Muscle of back (tissue), 3 donors: ENCODE measurements at regions not wholly inside any gene's neighbourhood (a gene's known extent, or its start where the extent isn't known, plus 50 kb on each side); places are given as distances from the start of the nearest gene placed in this dataset.

ENCODE experiments used
- DNase-seq, 3 donors: peaks; one replicate each; pipeline versions ENCODE4 v3.0.0 to v3.0.0-alpha.2; 2013

DNA sequence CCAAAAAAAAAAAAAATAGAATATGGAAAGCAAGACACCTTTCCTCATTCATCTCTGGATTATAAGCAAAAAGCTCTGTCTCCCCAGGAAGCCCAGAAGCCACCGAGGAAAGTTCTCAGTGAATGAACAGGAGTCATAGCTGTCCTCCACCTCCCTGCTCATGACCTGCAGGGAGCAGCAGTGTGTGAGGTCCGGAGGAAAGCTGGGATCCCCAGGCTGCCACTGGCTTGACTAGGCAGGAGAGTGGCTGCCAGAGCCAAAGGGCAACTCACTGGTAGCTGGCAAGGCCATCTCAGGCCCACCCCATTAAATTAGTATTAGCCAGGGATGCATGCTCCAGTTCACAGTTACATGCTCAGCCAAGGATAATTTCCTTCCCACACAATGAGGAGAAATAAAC, 191.6 kb upstream of the STT3B start:
- DNase-seq, result no peak

GRCh38 chr3:31343075-31343474, 189.7 kb upstream of the STT3B start:
- no peak for DNase-seq

DNA sequence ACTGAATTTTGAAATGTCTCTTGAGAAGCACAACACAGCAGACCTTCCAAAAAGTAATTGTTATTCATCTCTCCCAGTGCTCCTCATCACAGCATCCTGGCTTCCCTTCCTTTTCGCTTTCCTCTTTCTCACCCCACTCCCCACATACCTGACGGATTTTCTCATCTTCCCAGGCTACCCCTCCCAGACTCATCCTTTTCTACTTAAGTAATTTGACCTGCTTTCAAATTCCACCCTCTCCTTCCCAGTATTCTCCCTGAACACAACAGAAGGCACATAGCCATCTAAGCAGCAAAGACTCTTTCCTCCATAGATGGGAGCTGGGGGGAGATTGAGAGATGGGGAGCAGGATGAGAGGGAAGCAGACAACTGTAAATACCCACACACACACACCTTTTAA, 187.1 kb upstream of the STT3B start:
- no peak for DNase-seq

DNA sequence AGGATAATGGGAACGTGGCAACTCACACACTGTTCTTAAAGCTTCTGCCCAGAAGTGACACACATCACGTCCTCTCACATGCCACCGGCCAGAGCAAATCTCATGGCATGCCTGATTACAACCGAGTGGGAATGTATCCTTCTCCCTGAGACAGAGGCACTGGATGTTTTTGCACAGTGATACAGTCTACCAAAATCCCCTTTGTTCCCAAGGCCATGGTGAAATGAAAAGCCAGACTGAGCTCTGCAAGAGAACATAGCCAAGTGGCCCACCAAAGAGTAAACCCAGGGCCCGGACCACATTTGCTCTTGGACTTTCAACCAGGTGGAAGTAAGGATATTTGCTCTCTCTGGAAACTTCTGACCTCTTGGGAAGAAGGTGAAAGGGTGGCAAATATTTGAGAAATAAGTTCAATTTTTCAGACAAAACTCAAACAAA, 186.2 kb upstream of the STT3B start:
- DNase-seq, result no peak

DNA sequence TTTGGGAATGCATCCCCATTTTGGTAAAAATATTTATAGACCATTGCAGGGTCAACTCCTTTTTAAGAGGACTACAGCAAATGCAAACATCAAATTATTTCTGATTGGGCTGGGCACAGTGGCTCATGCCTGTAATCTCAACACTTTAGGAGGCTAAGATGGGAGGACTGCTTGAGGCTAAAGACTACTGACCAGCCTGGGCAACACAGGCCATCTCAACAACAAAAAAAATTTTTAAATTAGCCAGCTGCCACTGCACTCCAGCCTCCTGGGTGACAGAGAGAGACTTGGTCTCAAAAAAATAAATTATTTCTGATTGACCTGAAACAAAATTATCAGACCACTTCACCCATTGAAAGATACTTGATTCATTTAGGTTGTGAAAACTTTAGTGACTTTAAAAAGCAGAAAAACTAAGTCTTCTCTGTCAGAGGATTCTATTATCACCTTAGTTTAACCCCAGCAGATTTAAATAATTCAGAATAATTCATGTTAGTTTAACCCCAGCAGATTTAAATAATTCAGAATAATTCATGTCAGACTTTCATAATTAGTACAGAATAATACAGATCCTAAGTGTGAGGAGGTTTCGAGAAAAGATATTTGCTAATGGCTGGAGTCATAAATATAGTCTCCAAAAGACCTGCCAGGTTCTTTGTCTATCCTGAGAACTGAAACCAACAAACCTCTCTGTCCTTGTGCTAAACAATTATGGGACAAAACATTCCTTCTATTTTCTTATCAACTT, 183.6 kb upstream of the STT3B start:
- DNase-seq, result no peak

DNA sequence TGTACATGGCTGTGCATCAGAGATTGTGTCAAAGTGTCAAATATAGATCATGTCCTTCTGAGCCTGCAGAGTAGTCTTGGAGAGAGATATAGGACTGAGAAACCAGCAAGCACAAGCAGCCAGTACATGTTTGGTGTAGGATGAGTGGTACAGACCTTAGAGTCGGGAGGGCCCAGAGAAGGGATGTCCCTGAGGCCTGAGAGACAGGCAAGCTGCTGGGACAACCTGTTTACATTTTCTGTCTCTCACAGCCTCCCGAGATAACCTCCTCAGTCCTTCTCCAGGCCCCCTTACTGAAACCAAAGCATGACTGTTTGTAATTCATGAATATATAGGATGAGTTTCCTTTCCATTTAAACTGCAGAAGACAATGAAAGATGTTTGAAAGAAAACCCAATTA, 182.4 kb upstream of the STT3B start:
- no peak for DNase-seq

- DNase-seq, result no peak
These were observed 180.4 kb upstream of the STT3B start for GRCh38 chr3:31352331-31352730.

- no peak for DNase-seq
These were observed 179.6 kb upstream of the STT3B start for GRCh38 chr3:31353166-31353565.

DNA sequence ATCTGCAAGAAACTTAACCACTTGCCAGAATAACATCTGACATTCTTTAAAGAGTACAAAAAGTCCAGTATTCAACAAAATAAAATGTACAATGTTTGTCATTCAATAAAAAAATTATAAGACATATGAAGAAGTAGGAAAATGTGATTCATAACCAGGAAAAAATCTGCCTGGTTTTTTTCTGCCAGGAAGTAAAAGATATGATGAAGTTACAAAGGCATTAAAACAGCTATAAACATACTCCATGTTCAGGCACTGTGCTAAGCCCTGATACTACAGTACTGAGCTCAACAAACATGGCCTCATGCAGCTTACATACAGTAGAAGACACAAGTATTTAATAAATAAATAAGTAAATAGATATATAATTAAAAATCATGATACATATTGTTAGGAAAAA, 178.4 kb upstream of the STT3B start:
- DNase-seq, result no peak

GRCh38 chr3:31355807-31356206, 176.9 kb upstream of the STT3B start:
- DNase-seq, result no peak

- no peak for DNase-seq
These were observed 175.8 kb upstream of the STT3B start for GRCh38 chr3:31356941-31357340.

GRCh38 chr3:31357451-31357850, 175.3 kb upstream of the STT3B start:
- DNase-seq, result no peak

DNA sequence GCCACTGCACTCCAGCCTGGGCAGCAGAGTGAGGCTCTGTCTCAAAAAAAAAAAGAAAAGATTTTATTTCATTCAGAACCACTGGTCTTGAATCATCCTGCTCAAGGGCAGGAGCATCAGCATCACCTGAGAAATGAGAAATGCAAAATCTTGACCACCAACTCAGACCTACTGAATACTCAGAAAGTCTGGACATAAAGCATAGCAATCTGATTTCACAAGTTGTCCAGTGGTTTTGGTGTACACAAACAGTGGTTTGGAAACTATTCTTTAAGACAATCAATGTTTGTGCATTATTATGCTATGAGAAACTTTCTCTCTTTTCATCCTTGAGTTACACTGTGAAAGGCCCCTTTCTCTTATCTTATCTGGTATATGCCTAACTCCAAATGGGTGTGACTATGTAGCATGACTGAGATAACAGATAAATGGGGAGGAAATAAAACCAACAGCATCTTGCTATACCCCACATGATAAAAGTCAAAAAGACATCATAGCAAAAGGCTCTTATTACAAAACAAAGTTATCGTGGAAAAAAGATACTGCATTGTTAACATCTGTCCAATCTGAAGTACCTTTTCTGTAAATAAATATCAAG, 174.2 kb upstream of the STT3B start:
- no peak for DNase-seq

DNA sequence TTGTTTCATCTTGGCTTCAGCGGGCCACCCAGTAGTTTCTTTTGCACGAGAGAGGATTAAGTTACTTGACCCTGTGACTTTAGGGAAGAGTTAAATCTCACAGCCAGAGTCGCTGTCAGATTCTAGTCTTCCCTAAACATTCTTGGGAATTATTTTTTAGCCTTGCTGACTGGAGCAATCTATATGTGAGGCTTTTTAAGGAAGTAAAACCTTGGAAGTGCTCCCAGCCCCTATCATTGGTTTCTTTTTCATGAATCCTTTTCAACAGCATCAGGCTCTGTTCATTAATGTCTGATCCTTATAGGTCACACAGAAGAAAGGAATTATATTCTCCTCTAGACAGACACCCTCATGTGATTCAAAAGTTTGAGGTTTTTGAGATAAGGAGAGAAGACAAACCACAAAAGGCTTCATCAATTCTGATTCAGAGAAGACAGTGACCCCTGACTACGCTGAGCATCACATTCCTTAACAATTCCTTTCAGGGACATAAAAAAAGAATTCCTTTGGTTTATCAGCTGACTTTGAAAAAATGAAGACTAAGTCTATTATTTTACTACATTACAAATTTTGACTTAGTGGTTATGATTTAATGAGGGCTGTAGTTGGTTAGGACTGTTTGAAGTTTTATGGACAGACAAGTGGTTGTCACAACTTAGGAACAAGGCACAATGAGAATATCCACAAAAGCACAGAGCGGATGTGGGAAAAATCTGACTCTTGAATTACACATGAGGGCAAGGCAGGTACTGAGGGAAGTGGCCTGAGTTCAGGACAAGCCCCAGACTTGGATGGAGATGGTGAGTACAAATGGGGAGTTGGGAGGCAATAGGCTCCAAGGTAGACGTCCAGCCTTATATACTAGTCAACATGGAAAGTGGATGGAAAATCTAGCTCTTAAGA, 171.1 kb upstream of the STT3B start:
- peak in 2 of 3 donors; percentile 50 to 92 for DNase-seq

DNA sequence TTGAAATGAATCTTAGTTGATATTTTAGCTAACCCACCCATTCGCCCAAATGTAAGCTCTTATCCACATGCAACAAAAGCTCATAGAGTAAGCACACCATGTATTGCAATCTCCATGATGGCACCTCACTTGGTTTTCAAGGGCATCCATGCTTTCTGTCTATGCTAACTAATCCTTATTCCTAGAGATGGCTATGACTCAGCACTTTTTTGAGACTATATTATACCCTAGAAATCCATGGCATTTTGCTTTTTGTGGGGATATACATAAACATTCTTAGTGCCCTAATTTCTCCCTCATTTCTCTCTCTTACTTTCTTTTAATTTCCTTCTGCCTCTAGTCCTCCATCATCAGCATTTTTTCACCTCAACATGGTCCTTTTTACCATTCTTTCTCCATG, 168.5 kb upstream of the STT3B start:
- no peak for DNase-seq

- DNase-seq, result peak in 1 of 3 donors; percentile 56
These were observed 168.0 kb upstream of the STT3B start for GRCh38 chr3:31364711-31365110.

DNA sequence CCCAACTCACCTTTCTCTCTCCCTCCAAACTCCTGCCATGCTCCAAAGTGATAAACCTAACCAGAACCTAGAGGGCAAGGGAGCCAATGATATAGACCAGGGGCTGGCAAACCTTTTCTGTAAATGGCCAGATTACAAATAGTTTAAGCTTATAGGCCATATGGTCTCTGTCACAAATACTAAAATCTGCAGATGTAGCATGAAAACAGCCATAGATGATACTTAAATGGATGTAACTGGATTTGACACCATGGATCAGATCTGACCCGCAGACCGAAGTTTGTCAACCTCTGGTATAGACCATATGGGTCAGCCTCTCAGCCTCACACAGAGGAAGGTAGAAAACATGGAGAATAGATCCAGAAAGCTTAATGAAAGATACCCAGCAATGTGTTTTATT, 165.2 kb upstream of the STT3B start:
- no peak for DNase-seq

DNA sequence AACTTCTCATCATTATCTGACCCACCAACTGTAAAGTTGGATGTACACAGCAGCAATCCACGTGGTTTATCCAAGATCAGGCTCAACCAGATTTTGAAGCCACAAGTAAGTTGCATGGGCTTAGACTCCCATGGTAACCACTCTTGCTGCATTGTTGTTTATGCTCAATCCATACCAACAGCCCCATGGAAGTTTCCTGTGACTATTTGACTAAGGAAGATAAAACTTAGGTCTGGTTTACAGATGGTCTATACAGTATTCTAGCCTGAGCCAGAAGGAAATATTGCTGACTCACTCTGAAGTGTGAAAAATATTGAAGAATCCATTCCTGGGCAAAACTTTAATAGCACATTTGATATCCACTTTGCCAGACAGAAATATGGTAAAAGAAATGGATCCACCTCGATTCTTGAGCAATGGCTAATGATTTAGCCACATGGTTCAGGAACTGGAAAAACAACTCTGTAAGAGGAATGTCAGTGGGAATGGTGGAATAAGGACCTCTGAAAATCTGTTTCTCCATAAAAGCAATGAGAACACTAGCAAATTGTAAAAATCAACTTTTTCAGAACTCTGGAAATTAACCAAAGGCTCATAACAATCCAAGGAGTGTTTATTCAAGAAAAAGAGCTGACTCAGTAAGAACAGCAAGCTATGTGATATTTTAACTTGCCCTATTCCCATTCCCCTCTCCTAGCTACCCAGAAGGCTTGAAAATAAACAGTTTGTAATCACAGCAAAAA, 162.9 kb upstream of the STT3B start:
- peak in 1 of 3 donors; percentile 31 for DNase-seq

DNA sequence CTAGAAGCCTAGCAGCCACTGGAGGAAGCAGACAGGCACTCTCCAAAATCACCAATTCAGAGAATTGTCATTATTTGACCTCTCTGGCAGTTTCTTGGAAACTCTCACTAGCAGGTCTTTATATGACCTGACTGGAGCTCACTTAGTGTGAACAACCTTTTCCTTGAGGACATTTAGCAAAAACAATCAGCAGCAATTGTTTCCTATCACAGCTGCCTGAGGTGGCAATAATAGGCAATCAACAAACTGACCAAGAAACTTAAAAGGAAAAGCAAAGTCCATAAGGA, 162.4 kb upstream of the STT3B start:
- DNase-seq, result no peak

DNA sequence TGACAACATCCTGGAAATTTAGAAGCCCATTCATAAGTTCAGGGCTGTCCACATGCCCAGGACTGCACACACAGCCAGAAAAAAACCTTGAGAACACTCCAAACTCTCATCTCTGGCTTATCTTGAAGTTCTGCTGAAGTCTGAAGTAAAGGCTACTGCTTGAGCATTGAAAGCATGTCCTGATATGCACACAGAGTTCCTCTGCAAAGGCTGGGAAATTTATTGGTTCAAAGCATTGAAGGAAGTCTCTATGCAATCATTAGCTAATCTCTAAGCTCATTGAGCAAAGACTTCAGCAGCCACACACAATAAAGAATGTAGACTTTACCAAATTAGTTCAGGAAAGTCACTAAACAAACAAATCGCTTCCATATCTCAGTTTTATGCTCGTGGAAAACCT, 162.0 kb upstream of the STT3B start:
- DNase-seq, result no peak

GRCh38 chr3:31371484-31372177, 161.1 kb upstream of the STT3B start:
- peak in 1 of 3 donors; percentile 24 for DNase-seq

GRCh38 chr3:31373681-31374080, 159.0 kb upstream of the STT3B start:
- DNase-seq, result no peak
